HepG2 (cell line): ENCODE measurements at regions not wholly inside any gene's neighbourhood (a gene's known extent, or its start where the extent isn't known, plus 50 kb on each side); places are given as distances from the start of the nearest gene placed in this dataset.

ENCODE experiments used
- ZHX2 ChIP-seq, 2 experiments: sonication (generic) in 1 of 2; formaldehyde crosslinking in 1 of 2; IDR thresholded peaks; 2 replicates each; pipeline versions ENCODE4 v1.6.1 to v1.9.0; 2014 to 2022; ENCODE audit warnings: antibody characterized with exemption in 1 of 2, borderline replicate concordance in 1 of 2, inconsistent platforms in 1 of 2, low read depth in 1 of 2, missing genetic modification reagents in 1 of 2
- ZNF770 ChIP-seq: sonication (generic); formaldehyde crosslinking; IDR thresholded peaks from 2 replicates; pipeline ENCODE4 v1.5.0; 2020; ENCODE audit warnings: mild to moderate bottlenecking, missing genetic modification reagents
- TF ChIP-seq, protein P1 (sequence below), 2 experiments: sonication (generic) in 1 of 2; formaldehyde crosslinking in 1 of 2; IDR thresholded peaks; 2 replicates each; pipeline versions ENCODE4 v1.4.0 to v1.6.1; 2018 to 2020; ENCODE audit warnings: missing genetic modification reagents in 2 of 2, borderline replicate concordance in 1 of 2, low read depth in 1 of 2, mild to moderate bottlenecking in 1 of 2, missing biosample characterization in 1 of 2

DNA sequence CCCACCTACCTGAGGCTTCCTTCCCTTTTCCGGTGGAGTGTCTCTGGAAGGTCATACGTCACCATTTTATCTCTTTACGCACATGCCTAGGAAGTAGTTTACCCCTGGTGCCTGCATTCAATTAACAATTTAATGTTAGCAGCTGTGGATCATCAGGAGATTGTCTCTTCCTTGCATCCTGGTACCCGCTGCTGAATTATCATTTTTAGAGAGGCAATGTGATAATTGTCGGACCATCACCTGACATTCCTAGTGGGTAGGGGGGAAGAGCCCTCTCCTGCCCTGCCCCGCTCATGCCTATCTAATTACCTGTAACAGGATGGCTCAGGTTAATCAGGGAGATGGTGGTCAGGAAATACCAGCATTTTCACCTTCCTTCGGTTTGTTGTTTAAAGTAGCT, 863.6 kb downstream of the RPA4 start (continued):
- TF ChIP-seq ZHX2 (IDR thresholded peaks at IDR 0.05; ENCODE audit: low read depth) = no peak
- no peak for TF ChIP-seq ZHX2 (CRISPR knock-in tag; IDR thresholded peaks at IDR 0.05; ENCODE audit: borderline replicate concordance)
- no peak for TF ChIP-seq ZNF770 (CRISPR knock-in tag)
- TF ChIP-seq, protein P1, sequence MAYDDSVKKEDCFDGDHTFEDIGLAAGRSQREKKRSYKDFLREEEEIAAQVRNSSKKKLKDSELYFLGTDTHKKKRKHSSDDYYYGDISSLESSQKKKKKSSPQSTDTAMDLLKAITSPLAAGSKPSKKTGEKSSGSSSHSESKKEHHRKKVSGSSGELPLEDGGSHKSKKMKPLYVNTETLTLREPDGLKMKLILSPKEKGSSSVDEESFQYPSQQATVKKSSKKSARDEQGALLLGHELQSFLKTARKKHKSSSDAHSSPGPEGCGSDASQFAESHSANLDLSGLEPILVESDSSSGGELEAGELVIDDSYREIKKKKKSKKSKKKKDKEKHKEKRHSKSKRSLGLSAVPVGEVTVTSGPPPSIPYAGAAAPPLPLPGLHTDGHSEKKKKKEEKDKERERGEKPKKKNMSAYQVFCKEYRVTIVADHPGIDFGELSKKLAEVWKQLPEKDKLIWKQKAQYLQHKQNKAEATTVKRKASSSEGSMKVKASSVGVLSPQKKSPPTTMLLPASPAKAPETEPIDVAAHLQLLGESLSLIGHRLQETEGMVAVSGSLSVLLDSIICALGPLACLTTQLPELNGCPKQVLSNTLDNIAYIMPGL (CRISPR knock-in tag; IDR thresholded peaks at IDR 0.05; ENCODE audit: borderline replicate concordance in 1 of 2, low read depth in 1 of 2) = no peak
